GM21619 (cell line): ENCODE measurements at regions not wholly inside any gene's neighbourhood (a gene's known extent, or its start where the extent isn't known, plus 50 kb on each side); places are given as distances from the start of the nearest gene placed in this dataset.
A peak's percentile ranks its signal among the peaks of the same experiment; 100 is the strongest.
"Not testable (repeated sequence)": the region's sequence is repeated elsewhere in the genome, so short reads cannot be mapped to it uniquely, and the experiment has no call there.

Experiments
- ATAC-seq: cut with Tn5 transposase; IDR thresholded peaks from one replicate; pipeline ENCODE4 v1.9.1; 2021; ENCODE audit not compliant: unreplicated experiment

DNA sequence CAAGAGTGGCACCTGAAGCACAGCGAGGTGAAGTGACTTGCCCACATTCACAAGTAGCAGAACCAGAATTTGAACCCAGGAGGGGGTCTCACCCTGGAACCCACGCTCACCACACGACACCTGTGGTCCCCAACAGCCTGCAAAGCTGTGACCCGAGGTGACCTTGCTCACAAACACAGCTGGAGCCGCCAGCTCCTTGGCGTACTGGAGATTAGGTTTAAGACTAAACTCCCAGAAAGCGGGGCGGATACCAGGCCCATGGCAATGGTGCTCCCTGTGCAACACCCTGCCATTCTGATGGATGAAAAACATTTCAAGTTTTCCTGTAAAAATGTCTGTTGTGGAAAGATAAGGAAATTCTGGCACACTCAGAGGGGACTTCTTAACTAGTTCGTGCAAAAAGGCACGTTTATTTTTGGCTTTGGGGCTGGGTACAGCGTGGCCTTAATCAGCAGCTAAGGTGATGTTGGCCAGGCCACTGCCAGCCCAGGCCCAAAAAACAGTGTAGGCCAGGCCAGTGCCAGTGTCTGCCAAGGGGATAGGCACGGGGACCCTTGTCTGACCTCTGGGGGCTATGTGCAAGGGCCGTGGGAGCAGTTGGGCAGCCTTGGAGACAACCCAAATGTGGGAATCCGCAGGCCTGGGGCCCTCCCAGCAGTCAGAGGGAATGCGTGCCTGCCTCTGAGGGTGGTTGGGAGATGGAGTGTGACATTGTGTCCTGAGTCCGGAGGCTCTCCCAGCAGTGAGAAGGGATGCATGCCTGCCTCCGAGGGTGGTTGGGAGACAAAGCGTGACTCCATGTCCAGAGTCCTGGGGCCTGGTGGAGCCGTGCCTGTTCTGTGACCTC lies 185.0 kb upstream of the HS6ST1 start:
- ATAC-seq: no peak

DNA sequence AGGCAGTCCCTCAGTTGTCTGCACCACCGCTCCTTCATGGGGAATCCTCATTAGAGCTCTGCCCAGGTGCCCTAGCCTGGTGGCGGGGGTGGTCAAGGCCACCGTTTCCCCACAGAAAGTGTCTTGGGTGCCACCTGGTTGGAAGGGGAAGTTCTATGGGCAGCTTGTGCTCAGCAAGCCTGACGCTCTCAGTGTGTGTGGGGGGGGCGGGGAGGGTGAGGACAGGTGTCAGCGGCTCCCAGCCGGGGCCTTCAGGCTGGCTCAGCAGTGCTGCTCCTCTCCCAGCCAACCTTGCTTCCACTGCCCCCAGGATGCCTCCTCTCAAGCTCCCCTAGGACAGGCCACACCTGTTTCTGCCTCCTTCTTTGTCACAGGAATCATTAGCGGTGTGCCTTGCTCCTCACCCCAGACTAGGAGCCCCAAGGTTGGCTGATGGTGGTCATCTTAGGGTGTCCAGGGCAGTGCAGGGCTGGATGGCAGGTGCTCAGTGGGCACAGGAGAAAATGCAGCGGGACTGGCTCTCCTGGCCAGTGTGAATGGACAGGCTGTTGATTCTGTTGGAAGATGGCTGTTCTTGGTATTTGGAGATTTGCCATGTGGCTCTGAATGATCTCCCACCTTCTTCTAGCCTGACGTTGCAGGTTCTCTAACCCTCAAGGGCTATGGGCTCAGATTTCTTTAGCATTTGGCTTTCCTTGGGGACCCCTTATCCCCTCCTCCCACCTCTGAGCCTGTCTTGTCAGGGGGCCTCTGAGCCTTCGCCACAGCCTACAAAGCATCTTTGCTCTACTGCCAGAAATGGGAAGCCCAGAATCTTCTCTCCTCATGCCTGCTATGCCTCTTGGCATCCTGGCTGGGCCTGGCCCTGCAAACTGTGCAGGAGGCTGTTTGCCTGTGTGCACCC lies 185.8 kb upstream of the HS6ST1 start:
- no peak for ATAC-seq

DNA sequence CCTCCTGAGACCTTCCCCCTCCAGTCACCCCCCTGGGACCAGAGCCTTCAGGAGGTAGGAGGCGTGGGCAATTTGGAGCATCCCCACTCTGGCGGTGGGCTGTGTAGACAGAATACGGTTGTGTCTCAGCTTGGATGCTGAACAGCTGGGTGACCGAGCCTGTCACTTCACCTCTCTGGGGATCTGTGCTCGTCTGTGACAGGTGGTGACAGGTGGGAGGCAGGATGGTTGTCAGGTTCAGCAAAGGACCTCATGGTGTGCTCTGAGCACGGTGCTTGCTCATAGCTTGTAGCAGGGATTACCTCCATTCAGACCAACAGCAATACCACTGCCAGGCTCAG lies 186.5 kb upstream of the HS6ST1 start:
- ATAC-seq: no peak

DNA sequence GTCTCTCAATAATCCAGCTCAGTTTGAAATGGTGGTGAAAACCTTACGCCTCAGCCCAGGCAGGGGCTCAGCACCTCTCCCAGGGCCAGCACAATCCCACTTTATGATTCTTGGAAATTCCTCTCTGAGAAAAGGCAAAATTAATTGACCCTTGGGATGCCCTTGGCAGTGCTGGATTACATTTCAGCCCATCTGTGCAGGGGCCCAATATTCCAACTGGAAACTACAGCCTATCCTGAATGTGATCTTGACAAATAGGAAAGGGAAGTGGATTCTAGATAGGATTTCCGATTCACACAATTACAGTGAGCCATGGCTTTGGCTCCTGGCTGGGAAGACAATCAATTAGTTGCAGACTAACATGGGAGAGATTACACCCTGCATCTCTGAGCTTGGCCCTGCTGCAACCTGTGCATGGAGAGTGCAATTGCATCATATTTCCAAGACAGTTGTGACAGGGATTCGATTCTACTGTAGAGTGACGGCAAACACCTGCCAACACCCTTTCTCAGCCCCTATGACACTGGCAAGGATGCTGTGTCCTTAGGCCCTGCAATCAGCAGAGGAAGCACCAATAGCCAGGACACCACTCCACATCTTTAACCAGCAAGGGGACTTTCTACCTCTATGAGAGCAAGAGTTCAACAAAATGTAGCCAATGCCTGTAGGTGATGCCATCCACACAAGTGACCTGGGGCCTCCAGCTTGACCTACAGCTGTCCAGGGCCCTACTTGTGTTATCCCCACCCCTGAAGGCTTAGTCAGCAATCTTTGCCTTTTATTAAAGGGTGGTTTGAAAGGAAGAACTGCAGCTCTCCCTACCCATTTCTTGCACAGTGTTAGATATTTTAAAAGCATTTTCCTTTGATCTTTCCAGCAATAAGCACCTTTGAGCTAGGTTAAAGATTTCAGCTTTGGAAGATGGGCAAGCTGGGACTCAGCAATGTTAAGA lies 187.2 kb upstream of the HS6ST1 start:
- ATAC-seq: no peak

DNA sequence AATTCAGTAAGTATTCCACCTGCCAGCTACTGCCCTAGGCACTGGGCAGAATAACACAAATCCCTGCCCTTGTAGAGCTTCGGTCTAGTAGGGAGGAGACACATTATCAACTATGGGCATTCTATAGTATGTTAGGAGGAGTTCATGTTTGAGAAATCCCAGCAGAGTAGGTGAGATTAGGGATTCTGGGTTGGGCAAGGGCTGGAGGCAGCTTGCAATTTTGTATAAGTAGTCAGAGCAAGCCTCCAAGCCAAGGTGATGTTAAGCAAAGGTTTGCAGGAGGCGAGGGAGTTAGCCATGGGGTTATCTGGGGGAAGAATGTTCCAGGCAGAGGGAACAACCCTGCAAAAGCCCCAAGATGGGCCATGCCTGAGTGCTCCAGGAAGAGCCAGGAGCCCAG lies 187.9 kb upstream of the HS6ST1 start:
- no peak for ATAC-seq

DNA sequence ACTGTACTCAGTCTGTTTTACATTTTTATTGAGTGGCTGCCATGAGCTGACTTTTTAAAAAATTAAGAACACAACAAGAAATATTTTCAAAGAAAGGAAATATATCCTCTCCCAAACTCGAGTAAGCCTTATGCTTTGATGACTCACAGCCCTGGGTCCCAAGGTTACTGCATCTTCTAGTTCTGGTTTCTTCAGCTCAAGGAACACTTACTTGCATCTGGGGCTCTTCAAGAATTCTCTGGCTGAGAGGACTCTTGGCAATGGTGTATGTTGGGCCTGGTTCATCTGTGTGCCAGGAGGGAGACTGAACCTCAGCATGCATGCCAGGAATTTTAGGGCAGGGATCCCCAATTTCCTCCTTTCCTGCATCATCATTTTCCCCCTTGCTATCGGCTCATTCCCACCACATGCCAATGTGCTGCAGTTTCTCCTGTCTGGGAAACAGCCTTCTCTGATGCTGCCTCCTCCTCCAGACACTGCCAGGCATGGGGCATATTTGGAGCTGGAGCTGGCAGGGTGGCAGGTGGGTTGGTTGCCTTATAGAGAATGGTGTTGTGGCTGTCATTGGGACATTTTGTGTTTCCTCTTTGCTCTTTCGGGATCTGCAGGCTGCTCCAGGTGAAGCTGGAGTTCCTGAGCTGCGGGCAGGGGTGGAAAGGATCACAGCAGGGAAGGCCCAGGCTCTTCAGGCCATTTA lies 192.2 kb upstream of the HS6ST1 start:
- ATAC-seq: no peak

DNA sequence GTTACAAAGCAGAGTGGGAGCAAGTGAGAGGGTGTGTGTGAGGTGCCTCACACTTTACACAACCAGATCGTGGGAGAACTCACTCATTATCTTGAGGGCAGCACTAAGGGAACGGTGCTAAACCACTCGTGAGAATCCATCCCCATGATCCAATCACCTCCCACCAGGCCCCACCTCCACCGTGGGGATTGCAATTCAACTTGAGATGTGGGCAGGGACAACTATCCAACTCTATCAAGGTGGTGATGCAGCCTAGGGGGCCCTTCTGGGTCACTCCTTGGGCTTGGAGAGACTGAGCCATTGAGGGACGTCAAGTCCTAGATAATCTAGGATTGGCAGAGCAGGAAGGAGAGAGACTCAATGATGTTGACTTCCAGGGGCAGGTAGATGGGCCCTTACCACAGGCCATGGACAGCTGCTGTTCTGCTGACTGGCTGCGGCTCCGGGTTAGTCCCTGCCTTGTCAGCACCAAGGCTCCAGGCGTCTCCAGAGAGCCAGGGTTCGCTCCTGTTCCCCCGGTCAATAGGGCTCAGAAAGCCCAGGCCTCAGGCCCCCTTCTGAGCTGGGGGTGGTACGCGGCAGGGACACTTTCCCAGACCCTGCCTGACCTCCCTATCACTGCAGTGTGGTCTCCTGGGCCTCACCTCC lies 193.2 kb upstream of the HS6ST1 start:
- no peak for ATAC-seq

DNA sequence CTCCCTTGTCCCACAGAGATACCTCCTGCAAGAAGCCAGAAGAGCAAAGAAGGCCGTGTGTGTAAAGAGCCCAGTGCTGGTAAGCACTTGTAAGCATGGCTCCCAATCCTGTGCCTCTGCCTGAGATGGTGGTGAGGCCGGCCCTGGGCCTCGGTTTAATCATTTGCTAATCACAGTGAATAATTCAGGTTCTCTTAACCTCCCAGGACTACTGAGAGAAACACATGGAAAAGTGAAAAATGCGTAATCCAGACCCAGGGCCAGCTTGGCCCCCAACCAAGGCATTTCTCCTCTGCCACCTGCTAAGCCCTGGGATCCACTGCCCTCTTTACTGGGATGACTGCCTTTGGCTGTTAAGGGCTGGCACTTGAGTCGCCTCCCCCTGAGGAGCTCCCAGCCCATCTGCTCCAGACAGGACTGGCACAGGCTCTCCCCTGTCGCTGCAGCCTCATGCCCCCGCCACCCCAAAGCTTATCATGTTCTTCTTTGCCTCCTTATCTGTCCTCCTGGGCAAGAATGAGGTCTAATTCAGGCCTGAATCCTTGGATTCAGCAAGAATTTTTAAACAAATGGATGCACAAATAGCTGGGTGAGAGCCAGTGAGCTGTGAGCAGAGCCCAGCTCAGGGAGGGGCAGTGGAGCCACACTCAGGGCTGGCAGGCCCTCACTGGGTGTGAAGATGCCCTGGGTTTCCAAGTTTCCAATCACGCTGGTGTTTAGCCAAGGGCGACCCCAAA lies 193.9 kb upstream of the HS6ST1 start:
- ATAC-seq: no peak

DNA sequence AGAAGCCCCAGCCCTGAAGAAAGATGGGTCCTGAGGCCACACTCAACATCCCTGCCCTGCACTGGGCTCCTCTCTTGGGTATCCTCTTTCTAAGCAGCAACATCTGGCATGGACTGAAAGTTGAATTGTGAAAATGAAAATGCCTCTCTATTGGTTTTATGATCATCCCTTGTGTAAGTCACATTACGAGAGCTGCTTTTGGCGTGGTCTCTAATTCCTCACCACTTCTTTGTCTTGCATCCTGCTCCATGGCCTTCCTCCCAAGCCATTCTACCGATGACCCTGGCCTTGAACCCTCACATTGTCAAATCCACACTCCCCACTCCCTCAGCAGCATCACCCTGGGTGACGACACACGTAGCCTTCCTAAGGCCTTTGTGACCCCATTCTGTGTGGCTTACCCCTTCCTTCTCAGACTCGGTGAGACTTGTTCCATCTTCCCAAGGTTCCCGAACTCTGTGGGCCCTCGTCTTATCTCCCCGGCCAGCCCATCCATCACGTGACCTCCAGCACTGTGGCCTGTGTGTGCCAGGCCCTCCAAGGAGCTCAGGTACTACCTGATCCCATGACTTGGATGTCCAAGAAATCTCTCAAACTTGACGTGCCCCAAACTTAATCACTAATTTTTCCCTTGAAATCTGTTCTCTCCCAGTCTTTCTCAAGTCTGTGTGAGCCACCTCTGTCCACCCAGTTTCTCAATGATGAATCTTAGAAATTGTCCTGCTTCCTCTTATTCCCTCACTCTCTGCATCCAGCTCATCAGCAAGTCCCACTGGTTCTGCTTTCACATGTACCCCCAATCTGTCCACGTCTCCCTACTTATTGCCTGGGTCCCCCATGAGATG lies 194.7 kb upstream of the HS6ST1 start:
- ATAC-seq: no peak

DNA sequence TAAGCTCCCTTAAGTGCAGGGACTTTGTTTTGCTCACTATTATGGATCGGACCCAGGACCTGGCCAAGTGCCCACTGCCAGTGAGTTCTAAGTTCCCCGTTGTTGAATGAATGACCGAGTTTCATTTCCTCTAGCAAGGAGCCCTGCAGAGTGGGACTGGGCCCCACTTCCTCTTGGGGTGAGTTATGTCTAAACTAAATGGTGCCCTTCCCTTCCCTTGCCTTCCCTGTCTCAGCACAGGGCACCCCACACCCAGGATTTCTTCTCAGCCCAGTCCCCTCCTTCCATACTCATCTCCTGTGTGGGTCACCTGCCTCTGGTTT lies 195.3 kb upstream of the HS6ST1 start:
- ATAC-seq: peak; percentile 69

DNA sequence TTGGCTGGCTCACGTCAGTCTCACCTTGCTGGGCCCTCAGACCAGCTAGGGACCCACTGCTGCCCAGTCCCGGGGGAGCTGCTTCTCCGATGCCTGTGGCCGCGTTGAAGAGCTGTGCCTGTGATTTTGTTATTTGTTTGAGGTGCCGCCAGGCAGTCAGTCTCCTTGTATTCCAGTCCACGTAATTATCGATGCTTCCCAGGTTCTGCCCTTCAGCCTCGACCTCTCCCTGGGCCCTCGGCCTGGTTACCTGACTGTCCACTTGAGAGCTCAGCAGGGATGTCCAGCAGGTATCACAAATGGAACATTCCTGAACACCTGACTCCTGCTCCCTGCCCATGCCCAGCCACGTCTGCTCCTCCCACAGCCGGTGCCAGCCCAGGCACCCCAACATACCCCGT lies 195.9 kb upstream of the HS6ST1 start:
- ATAC-seq: no peak

DNA sequence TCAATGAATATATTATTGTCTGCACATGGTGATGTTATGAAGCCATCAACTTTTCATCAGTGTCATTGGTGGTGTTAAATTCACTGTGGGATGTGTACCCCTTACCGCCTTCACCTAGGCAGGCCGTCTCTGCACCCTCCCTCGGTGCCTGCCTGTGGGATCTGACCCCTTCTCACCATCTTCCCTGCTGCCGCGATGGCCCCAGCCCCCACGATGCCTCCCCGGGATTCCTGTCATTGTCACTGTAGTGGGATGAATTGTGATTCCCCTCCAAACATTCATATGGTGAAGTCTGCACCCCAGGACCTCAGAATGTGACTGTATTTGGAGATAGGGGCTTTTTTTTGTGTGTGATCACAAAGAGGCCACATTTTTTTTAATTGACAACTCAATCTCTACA lies 198.3 kb upstream of the HS6ST1 start:
- ATAC-seq: no peak

DNA sequence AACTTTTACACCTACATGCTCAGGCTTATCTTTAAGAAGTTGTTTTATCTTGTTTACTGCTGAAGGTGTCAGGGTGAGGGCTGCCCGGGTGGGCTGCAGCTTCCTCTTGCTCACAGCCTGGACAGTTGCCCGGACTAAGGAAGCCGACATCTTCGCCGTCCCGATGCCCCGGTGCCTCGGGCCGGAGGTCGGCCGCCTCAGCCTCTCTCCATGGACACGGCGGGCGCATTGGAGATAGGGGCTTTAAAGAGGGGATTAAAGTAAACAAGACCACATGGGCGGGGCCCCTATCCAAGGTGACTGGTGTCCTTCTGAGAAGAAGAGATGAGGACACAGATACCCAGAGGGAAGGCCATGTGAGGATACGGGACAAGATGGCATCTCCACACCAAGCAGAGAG lies 200.4 kb upstream of the HS6ST1 start:
- ATAC-seq: not testable (repeated sequence)

DNA sequence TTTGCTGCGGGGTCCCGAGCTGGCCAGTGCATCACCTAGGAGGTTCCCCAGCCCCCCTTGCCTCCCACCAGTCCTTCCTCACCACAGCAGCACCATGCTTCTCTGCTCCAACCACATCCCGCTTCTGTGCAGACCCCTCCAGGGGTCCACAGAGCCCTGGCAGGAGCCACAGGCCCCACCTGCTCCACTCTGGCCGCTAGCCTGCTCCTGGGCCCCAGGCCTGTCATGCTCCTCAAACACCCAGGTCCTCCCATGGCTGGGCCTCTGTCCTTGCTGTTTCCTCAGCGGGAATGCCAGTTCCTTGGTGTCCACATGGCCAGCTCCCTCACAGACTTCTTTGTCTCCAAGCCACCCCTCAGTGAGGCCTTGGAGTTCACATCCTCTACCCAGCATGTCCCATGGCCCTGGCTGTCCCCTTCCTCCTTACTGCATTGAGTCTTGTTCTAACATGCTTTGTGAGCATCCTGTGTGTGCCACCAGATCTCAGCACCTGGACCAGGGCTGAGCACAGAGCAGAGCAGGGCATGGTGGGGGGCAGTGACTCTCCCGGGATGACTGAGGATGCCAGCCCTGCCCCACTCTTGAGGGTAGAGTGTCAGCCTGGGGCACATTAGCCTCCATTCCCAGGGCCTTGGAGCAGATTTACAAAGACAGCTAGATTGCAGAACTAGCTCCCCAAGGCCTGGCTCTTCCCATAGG lies 201.0 kb upstream of the HS6ST1 start:
- ATAC-seq: no peak

DNA sequence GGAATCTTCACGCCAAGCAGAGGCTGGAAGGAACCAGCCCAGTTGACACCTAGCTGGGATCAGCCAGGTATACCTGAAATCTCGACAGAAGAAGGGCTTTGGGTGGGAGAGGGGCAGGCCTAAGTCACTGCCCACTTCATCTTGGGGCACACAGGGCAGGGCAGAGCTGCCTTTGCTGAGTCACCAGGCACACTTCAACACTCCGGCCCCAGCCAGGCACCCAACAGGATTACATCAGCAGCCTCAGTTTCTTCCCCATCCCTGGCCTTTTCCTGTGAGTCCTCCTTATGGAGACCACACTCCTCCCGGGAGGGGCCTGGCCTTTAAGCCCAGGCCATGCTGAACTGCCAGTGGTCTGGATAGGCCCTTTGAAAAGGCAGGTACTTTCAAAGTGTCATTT lies 201.7 kb upstream of the HS6ST1 start:
- ATAC-seq: no peak

DNA sequence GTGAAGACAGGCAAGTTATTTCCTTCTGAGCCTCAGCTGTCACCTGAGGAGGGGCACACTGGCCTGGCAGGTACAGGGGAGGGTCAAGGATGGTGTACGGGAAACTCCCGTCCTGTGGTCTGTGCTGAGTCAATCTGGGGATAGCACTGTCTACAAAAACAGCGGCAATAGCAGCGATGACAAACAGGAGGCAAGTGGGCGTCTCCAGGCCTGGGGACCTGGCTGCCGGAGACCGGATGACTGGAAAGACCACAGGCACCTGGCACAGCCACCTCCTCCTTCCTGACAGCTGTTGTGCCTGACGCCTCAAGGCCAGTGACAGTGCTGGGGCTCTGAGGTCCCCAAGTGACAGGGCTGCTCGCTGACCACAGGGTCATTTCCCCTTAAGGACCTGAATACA lies 202.1 kb upstream of the HS6ST1 start:
- peak; percentile 97 for ATAC-seq

DNA sequence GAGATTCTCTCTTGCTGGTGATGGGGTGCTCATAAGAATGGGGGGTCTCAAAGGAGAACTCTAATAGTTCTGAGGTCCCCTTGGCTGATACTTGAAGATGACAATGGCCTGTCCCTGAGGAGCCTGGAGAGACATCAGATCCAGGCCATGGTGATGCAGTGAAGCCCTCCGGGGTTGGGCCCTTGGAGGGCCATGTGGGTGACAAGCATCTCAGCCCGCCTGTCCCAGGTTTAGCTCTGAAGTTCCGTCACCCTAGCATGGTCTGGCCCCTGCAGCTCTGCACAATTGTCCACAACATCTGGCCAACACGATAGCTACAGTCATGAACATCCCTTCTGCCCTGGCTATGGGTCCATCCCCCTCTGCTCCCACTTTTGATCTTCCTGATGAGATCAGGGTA lies 202.8 kb upstream of the HS6ST1 start:
- ATAC-seq: no peak

DNA sequence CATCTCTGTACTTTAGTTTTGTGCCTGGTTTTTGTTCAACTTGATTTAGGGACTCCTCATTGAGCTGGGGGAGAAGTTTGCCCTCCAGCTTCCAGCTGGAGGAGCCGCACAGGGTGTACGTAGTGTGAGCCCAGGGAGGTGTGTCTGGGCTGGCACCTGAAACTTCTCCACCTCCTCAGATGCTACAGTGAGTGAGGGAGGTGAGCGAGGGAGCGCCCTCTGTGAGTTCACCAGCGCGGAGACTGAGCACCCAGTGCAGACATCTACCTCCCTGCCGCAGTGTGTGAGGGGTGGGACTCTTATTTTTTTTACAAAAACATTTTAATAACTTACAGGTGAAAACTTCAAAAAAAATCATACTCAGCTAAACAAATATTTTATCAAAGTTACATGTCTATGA lies 204.2 kb upstream of the HS6ST1 start:
- no peak for ATAC-seq
